Calu3 (cell line): ENCODE measurements at regions not wholly inside any gene's neighbourhood (a gene's known extent, or its start where the extent isn't known, plus 50 kb on each side); places are given as distances from the start of the nearest gene placed in this dataset.
"Not testable (repeated sequence)": the region's sequence is repeated elsewhere in the genome, so short reads cannot be mapped to it uniquely, and the experiment has no call there.

ENCODE experiments used
- BruUV-seq: library from RNA; stranded (reverse); fragments of 400-500 nt; replicated peaks from 2 replicates; lab custom pipeline; 2021; lab: Mats Ljungman, UMichigan
- CTCF ChIA-PET: fragments of 300-600 bp; sonication (Branson Sonifier 250); formaldehyde crosslinking; loops from one replicate; lab custom pipeline; 2022; ENCODE audit warnings: antibody characterized with exemption; lab: Charles Lee
- DNase-seq: peaks from one replicate; pipeline ENCODE4 v3.0.0; 2022
- H3K27ac Mint-ChIP-seq: one replicate; pipeline ENCODE4 v1.8.0; 2022; ENCODE audit warnings: mixed read lengths; ENCODE audit not compliant: unreplicated experiment
- H3K27me3 Mint-ChIP-seq: one replicate; pipeline ENCODE4 v1.8.0; 2022; ENCODE audit warnings: mixed read lengths; ENCODE audit not compliant: unreplicated experiment
- H3K36me3 Mint-ChIP-seq: one replicate; pipeline ENCODE4 v1.8.0; 2022; ENCODE audit warnings: mild to moderate bottlenecking, moderate library complexity, mixed read lengths; ENCODE audit not compliant: insufficient read depth, unreplicated experiment
- H3K4me1 Mint-ChIP-seq: one replicate; pipeline ENCODE4 v1.8.0; 2022; ENCODE audit warnings: mild to moderate bottlenecking, low read depth, mixed read lengths; ENCODE audit not compliant: unreplicated experiment
- H3K4me3 Mint-ChIP-seq: one replicate; pipeline ENCODE4 v1.8.0; 2022; ENCODE audit warnings: mild to moderate bottlenecking, low read depth, moderate library complexity, mixed read lengths; ENCODE audit not compliant: unreplicated experiment
- H3K9me3 Mint-ChIP-seq: one replicate; pipeline ENCODE4 v1.8.0; 2022; ENCODE audit warnings: low read depth, mixed read lengths; ENCODE audit not compliant: unreplicated experiment
- CTCF ChIP-seq: fragments of 200-600 bp; IDR thresholded peaks from one replicate; pipeline ENCODE4 v1.8.0; 2022; ENCODE audit warnings: antibody characterized with exemption; ENCODE audit not compliant: unreplicated experiment
- intact Hi-C: fragments of 100-400 bp; cut with micrococcal nuclease; formaldehyde crosslinking; loops from one replicate; pipeline ENCODE4 v1.10.0; 2022; ENCODE audit not compliant: unreplicated experiment

DNA sequence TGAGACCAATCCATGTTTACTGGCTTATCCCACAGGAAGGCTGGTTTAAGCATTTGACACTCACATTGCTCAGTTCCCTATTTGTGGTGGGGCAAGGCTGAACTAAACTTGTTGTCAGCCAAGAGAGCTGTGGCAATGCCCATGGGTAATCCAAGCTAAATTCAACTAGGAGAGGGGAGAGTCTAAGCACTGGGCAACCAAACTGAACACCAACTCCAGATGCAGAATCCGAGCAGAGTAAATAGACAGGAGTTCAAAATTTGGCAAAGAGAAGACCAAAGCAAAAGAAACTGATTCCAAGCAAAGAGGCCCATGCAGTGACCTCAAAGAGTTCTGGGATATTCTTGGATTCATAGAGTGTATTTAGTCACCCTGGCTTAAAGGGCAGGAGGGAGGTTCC, 106.5 kb upstream of the NT5E start:
- CTCF ChIA-PET: no interaction called here
- TF ChIP-seq CTCF: no peak
- Mint-ChIP-seq H3K4me1 (peaks cover 31% of the 10 kb centered on the region), H3K36me3 (peaks cover 7% of the 10 kb centered on the region), H3K9me3 (peaks cover 4% of the 10 kb centered on the region), H3K27ac (no peak overlapping the region), H3K4me3 (no peak overlapping the region), H3K27me3 (no peaks in the 10 kb centered on the region)
- intact Hi-C loops: no loop called here
- DNase-seq: no peak
- BruUV-seq: no TSS peak

- no peak for DNase-seq
- no peak overlapping the region for H3K4me3 Mint-ChIP-seq
- no TSS peak for BruUV-seq
- CTCF ChIA-PET: no interaction called here
- H3K36me3 Mint-ChIP-seq: no peaks in the 10 kb centered on the region
- intact Hi-C loops: loop anchor here (10.0 kb wide), 2 partner anchors 304 to 684 kb away; no protein-coding TSS in a partner anchor
- no peak overlapping the region for H3K27ac Mint-ChIP-seq
- no peaks in the 10 kb centered on the region for H3K9me3 Mint-ChIP-seq
- H3K4me1 Mint-ChIP-seq: no peaks in the 10 kb centered on the region
- TF ChIP-seq CTCF: no peak
- no peaks in the 10 kb centered on the region for H3K27me3 Mint-ChIP-seq
These were observed 120.7 kb upstream of the NT5E start for GRCh38 chr6:85329196-85329595.

GRCh38 chr6:85325811-85326210, 124.1 kb upstream of the NT5E start:
- BruUV-seq, H3K36me3 Mint-ChIP-seq, H3K27ac Mint-ChIP-seq, H3K4me1 Mint-ChIP-seq, H3K4me3 Mint-ChIP-seq, DNase-seq, CTCF ChIA-PET, H3K27me3 Mint-ChIP-seq, H3K9me3 Mint-ChIP-seq: not testable (repeated sequence)
- intact Hi-C loops: loop anchor here (10.0 kb wide), 2 partner anchors 301 to 681 kb away; no protein-coding TSS in a partner anchor

- H3K9me3 Mint-ChIP-seq: no peaks in the 10 kb centered on the region
- DNase-seq: peak; percentile 85
- H3K36me3 Mint-ChIP-seq: no peaks in the 10 kb centered on the region
- no peaks in the 10 kb centered on the region for H3K27me3 Mint-ChIP-seq
- no peak overlapping the region for H3K4me3 Mint-ChIP-seq
- intact Hi-C loops: loop anchor here (1.0 to 10.0 kb wide), 6 partner anchors 195 to 901 kb away; no protein-coding TSS in a partner anchor
- BruUV-seq: no TSS peak
- TF ChIP-seq CTCF: peak; percentile 77
- no peaks in the 10 kb centered on the region for H3K4me1 Mint-ChIP-seq
- no peak overlapping the region for H3K27ac Mint-ChIP-seq
- CTCF ChIA-PET: interaction anchor here (1.4 to 1.8 kb wide), 2 partner anchors 194 to 901 kb away, joined by 5 read pairs; no protein-coding TSS in a partner anchor
These were observed 126.3 kb upstream of the NT5E start for GRCh38 chr6:85323435-85324040.

DNA sequence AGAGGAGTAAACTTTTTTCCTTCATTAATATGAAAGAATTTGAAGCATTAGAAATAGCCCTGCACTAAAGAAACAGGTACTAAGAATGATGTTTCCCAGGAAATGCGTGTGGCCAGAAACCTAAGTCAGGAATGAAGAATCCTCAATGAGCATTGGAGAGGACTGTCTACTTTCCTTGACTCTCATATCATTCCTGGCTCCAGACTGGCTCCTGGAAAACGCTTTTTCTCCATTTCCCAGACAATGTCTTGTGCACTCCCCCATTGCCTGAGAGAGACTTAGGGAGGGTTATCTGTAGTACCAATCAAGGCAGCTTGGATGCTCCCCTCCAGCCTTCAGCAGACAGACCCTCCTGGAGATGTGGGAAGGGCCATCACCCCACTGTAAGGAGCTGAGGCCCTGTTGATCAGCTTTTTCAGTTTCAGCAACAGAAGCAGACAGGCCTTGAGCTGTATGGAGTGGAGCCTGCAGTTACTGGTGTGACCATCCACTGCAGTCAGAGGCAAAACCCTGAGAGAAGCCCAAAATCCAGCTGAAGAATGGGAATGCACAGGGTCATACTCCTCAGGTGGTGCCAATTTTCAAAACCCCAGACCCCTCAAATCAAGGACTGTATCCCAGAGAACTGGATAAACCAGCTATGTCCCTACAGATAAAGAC, 127.3 kb upstream of the NT5E start:
- TF ChIP-seq CTCF: no peak
- CTCF ChIA-PET: interaction anchor here (0.5 to 1.8 kb wide), 3 partner anchors 193 to 900 kb away, joined by 3 to 5 read pairs (median 5); no protein-coding TSS in a partner anchor
- intact Hi-C loops: loop anchor here (1.0 to 10.0 kb wide), 6 partner anchors 194 to 900 kb away; no protein-coding TSS in a partner anchor
- H3K27me3 Mint-ChIP-seq: no peaks in the 10 kb centered on the region
- H3K9me3 Mint-ChIP-seq: peaks cover 1% of the 10 kb centered on the region
- no peak for DNase-seq
- no TSS peak for BruUV-seq
- no peaks in the 10 kb centered on the region for H3K4me1 Mint-ChIP-seq
- H3K27ac Mint-ChIP-seq: no peak overlapping the region
- no peak overlapping the region for H3K4me3 Mint-ChIP-seq
- no peaks in the 10 kb centered on the region for H3K36me3 Mint-ChIP-seq
